HEK293 (cell line): ENCODE measurements at regions not wholly inside any gene's neighbourhood (a gene's known extent, or its start where the extent isn't known, plus 50 kb on each side); places are given as distances from the start of the nearest gene placed in this dataset.

Experiments
- CTCF ChIA-PET: fragments of 350-600 bp; formaldehyde crosslinking; extraction: SDS; loops from one replicate; lab custom pipeline; 2021; ENCODE audit warnings: antibody characterized with exemption; lab: Yijun Ruan, JAX
- POLR2A ChIA-PET: fragments of 300-600 bp; formaldehyde crosslinking; extraction: SDS; loops from one replicate; lab custom pipeline; 2020; ENCODE audit warnings: antibody characterized with exemption, inconsistent platforms; lab: Yijun Ruan, JAX
- H3K27ac ChIP-seq: fragments of 200-500 bp; sonication (Bioruptor generic); 2 replicates; pipeline ENCODE4 v1.5.1; 2014; ENCODE audit warnings: low read depth, low read length, control low read depth, inconsistent platforms; ENCODE audit errors: extremely low read depth
- H3K36me3 ChIP-seq, 2 experiments: fragments of 200-500 bp in 1 of 2; sonication (Bioruptor generic) in 1 of 2; 1 replicate in 1 of 2; 2 replicates in 1 of 2; pipeline ENCODE4 v1.5.1; 2014 to 2017; ENCODE audit warnings: inconsistent platforms in 2 of 2, low read length in 2 of 2; ENCODE audit not compliant: control insufficient read depth in 2 of 2, insufficient read depth in 1 of 2
- H3K4me1 ChIP-seq: fragments of 200-500 bp; sonication (Bioruptor generic); 2 replicates; pipeline ENCODE4 v1.5.1; 2014; ENCODE audit warnings: mild to moderate bottlenecking, low read length, inconsistent platforms; ENCODE audit not compliant: control insufficient read depth, insufficient read depth
- H3K4me3 ChIP-seq: 2 replicates; pipeline ENCODE4 v1.5.1; 2011; ENCODE audit warnings: low read depth, mild to moderate bottlenecking, control low read depth, low read length, moderate library complexity
- H3K9me3 ChIP-seq: fragments of 200-500 bp; sonication (Bioruptor generic); 2 replicates; pipeline ENCODE4 v1.5.1; 2014; ENCODE audit warnings: low read depth, low read length, inconsistent platforms; ENCODE audit not compliant: control insufficient read depth, insufficient read depth
- BCL11B ChIP-seq: fragments of 450-650 bp; formaldehyde crosslinking; IDR thresholded peaks from 2 replicates; pipeline ENCODE4 v1.5.1; 2016; ENCODE audit warnings: low read depth, missing biosample characterization, missing genetic modification characterization
- GLI2 ChIP-seq: fragments of 450-650 bp; formaldehyde crosslinking; IDR thresholded peaks from 2 replicates; pipeline ENCODE4; 2017; ENCODE audit warnings: missing biosample characterization, missing genetic modification characterization, low read depth, borderline replicate concordance
- HOXC10 ChIP-seq: sonication (generic); formaldehyde crosslinking; IDR thresholded peaks from 2 replicates; pipeline ENCODE4 v1.8.1; 2023; ENCODE audit warnings: mild to moderate bottlenecking, missing genetic modification reagents
- KLF1 ChIP-seq: fragments of 450-650 bp; formaldehyde crosslinking; IDR thresholded peaks from 2 replicates; pipeline ENCODE4 v1.5.1; 2016; ENCODE audit warnings: missing biosample characterization, missing genetic modification characterization
- MEIS1 ChIP-seq: sonication (generic); formaldehyde crosslinking; IDR thresholded peaks from 2 replicates; pipeline ENCODE4 v1.8.1; 2022; ENCODE audit warnings: missing genetic modification reagents, mild to moderate bottlenecking, borderline replicate concordance
- SCRT1 ChIP-seq: fragments of 450-650 bp; formaldehyde crosslinking; IDR thresholded peaks from 2 replicates; pipeline ENCODE4 v1.5.1; 2016; ENCODE audit warnings: missing biosample characterization, missing genetic modification characterization, borderline replicate concordance
- TRIM28 ChIP-seq: IDR thresholded peaks from 2 replicates; pipeline ENCODE4 v1.6.1; 2011; ENCODE audit warnings: low read length, control low read depth, borderline replicate concordance
- ZBTB48 ChIP-seq: fragments of 450-650 bp; formaldehyde crosslinking; IDR thresholded peaks from 2 replicates; pipeline ENCODE4 v1.5.1; 2016; ENCODE audit warnings: missing biosample characterization, missing genetic modification characterization
- ZFHX2 ChIP-seq: fragments of 450-650 bp; formaldehyde crosslinking; conservative IDR thresholded peaks from 2 replicates; pipeline ENCODE4 v1.5.1; 2016; ENCODE audit warnings: missing biosample characterization, missing genetic modification characterization
- ZIC2 ChIP-seq: fragments of 450-650 bp; formaldehyde crosslinking; IDR thresholded peaks from 2 replicates; pipeline ENCODE4 v1.5.1; 2016; ENCODE audit warnings: missing biosample characterization, missing genetic modification characterization
- ZNF133 ChIP-seq: fragments of 450-650 bp; formaldehyde crosslinking; IDR thresholded peaks from 2 replicates; pipeline ENCODE4 v1.5.1; 2016; ENCODE audit warnings: missing biosample characterization, missing genetic modification characterization
- ZNF175 ChIP-seq: fragments of 450-650 bp; formaldehyde crosslinking; IDR thresholded peaks from 2 replicates; pipeline ENCODE4 v1.5.1; 2016; ENCODE audit warnings: missing biosample characterization, missing genetic modification characterization
- ZNF324 ChIP-seq: fragments of 450-650 bp; formaldehyde crosslinking; IDR thresholded peaks from 2 replicates; pipeline ENCODE4 v1.5.1; 2016; ENCODE audit warnings: missing biosample characterization, missing genetic modification characterization
- ZNF341 ChIP-seq: fragments of 450-650 bp; formaldehyde crosslinking; IDR thresholded peaks from 2 replicates; pipeline ENCODE4; 2016; ENCODE audit warnings: low read depth, missing biosample characterization, missing genetic modification characterization
- ZNF426 ChIP-seq: fragments of 450-650 bp; formaldehyde crosslinking; IDR thresholded peaks from 2 replicates; pipeline ENCODE4 v1.5.1; 2017; ENCODE audit warnings: missing biosample characterization, missing genetic modification characterization, mild to moderate bottlenecking, inconsistent platforms, moderate library complexity
- ZNF48 ChIP-seq: fragments of 450-650 bp; formaldehyde crosslinking; IDR thresholded peaks from 2 replicates; pipeline ENCODE4 v1.5.1; 2016; ENCODE audit warnings: missing biosample characterization, missing genetic modification characterization
- ZNF529 ChIP-seq: fragments of 450-650 bp; formaldehyde crosslinking; IDR thresholded peaks from 2 replicates; pipeline ENCODE4 v1.5.1; 2017; ENCODE audit warnings: missing genetic modification characterization, missing biosample characterization; ENCODE audit not compliant: insufficient replicate concordance
- ZNF548 ChIP-seq: fragments of 450-650 bp; formaldehyde crosslinking; IDR thresholded peaks from 2 replicates; pipeline ENCODE4 v1.5.1; 2016; ENCODE audit warnings: missing biosample characterization, missing genetic modification characterization
- ZNF610 ChIP-seq: fragments of 450-650 bp; formaldehyde crosslinking; IDR thresholded peaks from 2 replicates; pipeline ENCODE4 v1.5.1; 2016; ENCODE audit warnings: missing biosample characterization, missing genetic modification characterization, borderline replicate concordance
- ZNF624 ChIP-seq: fragments of 450-650 bp; formaldehyde crosslinking; IDR thresholded peaks from 2 replicates; pipeline ENCODE4 v1.5.1; 2017; ENCODE audit warnings: missing biosample characterization, missing genetic modification characterization
- ZNF76 ChIP-seq: fragments of 450-650 bp; formaldehyde crosslinking; IDR thresholded peaks from 2 replicates; pipeline ENCODE4; 2016; ENCODE audit warnings: low read depth, missing biosample characterization, missing genetic modification characterization, borderline replicate concordance
- ZNF777 ChIP-seq: fragments of 450-650 bp; formaldehyde crosslinking; IDR thresholded peaks from 2 replicates; pipeline ENCODE4 v1.5.1; 2017; ENCODE audit warnings: missing biosample characterization, missing genetic modification characterization, borderline replicate concordance
- ZNF785 ChIP-seq: fragments of 450-650 bp; formaldehyde crosslinking; IDR thresholded peaks from 2 replicates; pipeline ENCODE4 v1.5.1; 2016; ENCODE audit warnings: missing biosample characterization, missing genetic modification characterization
- ZXDB ChIP-seq: fragments of 450-650 bp; formaldehyde crosslinking; IDR thresholded peaks from 2 replicates; pipeline ENCODE4 v1.5.1; 2016; ENCODE audit warnings: missing biosample characterization, missing genetic modification characterization
- TF ChIP-seq, protein P1 (sequence below): fragments of 450-650 bp; IDR thresholded peaks from 2 replicates; pipeline ENCODE4 v1.5.1; 2018; ENCODE audit warnings: missing biosample characterization, mild to moderate bottlenecking, missing genetic modification characterization
- TF ChIP-seq, protein P2 (sequence below): IDR thresholded peaks from 2 replicates; pipeline ENCODE4 v1.6.1; 2011; ENCODE audit warnings: mild to moderate bottlenecking, low read depth, low read length, borderline replicate concordance

DNA sequence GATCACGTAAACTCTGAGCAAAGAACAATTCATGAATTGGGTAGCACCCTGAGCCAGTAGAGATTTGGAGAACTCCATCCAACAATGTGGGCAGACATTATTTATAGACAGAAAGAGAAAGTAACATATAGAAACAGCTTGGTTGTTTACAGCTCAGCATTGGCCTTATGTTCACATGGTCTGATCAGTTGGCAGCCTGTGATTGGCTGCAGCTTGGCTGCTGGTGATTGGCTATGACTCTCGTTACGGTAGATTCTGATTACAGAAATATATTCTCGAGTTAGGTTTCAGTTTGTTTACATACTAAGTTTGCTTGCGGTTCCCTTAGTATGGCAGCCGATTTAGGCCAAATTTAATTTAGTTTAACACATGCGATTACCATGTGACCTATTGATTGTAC, 663.4 kb downstream of the RAPGEF2 start:
- TF ChIP-seq ZNF324 (tag by site-specific recombination) (no peak), ZNF548 (no peak)
- TF ChIP-seq, protein P1, sequence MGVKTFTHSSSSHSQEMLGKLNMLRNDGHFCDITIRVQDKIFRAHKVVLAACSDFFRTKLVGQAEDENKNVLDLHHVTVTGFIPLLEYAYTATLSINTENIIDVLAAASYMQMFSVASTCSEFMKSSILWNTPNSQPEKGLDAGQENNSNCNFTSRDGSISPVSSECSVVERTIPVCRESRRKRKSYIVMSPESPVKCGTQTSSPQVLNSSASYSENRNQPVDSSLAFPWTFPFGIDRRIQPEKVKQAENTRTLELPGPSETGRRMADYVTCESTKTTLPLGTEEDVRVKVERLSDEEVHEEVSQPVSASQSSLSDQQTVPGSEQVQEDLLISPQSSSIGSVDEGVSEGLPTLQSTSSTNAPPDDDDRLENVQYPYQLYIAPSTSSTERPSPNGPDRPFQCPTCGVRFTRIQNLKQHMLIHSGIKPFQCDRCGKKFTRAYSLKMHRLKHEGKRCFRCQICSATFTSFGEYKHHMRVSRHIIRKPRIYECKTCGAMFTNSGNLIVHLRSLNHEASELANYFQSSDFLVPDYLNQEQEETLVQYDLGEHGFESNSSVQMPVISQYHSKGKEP (tag by site-specific recombination), result no peak
- Histone ChIP-seq H3K4me1 (no peaks in the 10 kb centered on the region), H3K9me3 (no peaks in the 10 kb centered on the region), H3K4me3 (no peak overlapping the region), H3K36me3 (no peaks in the 10 kb centered on the region), H3K27ac (no peak overlapping the region)
- ChIA-PET POLR2A (no interaction called here), CTCF (no interaction called here)

DNA sequence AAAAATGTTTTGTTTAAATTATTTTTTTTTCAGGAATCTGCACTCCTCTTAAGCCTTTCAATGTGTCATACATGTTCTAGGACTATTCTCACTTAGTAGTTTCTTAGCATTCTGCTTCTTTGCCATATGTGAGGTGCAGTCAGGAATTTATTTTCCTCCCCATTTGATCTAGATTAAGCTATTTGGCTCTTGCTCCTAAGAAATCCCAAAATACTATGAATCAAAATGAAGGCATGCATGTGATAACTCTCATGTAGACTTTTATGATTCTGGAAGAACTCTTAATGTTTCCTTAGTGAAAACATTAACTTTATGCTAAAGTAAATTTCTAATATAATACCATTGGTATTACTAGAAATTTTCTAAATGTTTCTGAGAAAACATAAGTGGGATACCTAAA, 664.5 kb downstream of the RAPGEF2 start:
- H3K9me3 ChIP-seq, result no peaks in the 10 kb centered on the region
- CTCF ChIA-PET, result no interaction called here
- no peak overlapping the region for H3K27ac ChIP-seq
- POLR2A ChIA-PET, result no interaction called here
- no peak for TF ChIP-seq ZNF529
- TF ChIP-seq ZNF785 (tag by site-specific recombination), result no peak
- no peak for TF ChIP-seq ZNF175 (tag by site-specific recombination)
- no peak for TF ChIP-seq ZNF777
- TF ChIP-seq ZNF341 (tag by site-specific recombination), result no peak
- TF ChIP-seq TRIM28, result no peak
- no peak for TF ChIP-seq ZNF133 (tag by site-specific recombination)
- H3K4me1 ChIP-seq, result no peaks in the 10 kb centered on the region
- H3K4me3 ChIP-seq, result no peak overlapping the region
- H3K36me3 ChIP-seq, result no peaks in the 10 kb centered on the region

DNA sequence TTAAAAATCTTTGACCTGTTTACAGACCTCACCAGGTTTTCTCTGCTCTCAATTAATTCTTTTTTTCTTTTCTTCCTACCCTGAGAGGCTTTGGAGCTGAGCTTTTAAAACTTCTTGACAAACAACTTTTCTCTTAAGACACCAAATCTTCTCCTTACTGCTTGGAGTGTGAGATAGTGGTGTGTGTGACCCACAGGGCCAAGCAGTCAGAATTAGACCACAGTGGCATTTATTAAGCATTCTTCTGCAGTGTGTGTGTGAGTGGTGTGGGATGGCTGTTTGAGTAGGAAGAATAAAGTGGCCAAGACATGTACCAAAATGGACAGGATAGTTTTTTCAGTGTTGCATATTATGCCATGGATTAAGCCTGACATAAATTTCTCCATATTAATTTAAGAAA, 665.1 kb downstream of the RAPGEF2 start:
- TF ChIP-seq, protein P2, sequence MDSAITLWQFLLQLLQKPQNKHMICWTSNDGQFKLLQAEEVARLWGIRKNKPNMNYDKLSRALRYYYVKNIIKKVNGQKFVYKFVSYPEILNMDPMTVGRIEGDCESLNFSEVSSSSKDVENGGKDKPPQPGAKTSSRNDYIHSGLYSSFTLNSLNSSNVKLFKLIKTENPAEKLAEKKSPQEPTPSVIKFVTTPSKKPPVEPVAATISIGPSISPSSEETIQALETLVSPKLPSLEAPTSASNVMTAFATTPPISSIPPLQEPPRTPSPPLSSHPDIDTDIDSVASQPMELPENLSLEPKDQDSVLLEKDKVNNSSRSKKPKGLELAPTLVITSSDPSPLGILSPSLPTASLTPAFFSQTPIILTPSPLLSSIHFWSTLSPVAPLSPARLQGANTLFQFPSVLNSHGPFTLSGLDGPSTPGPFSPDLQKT, result no peak
- TF ChIP-seq HOXC10, result no peak
- TF ChIP-seq ZNF610 (tag by site-specific recombination), result no peak
- TF ChIP-seq BCL11B (tag by site-specific recombination), result no peak
- no peak for TF ChIP-seq ZNF48 (tag by site-specific recombination)
- TF ChIP-seq ZNF76 (tag by site-specific recombination), result no peak
- no peak for TF ChIP-seq KLF1 (tag by site-specific recombination)
- no peak for TF ChIP-seq ZIC2 (tag by site-specific recombination)
- TF ChIP-seq ZXDB, result no peak
- TF ChIP-seq ZBTB48 (tag by site-specific recombination), result no peak
- no peak for TF ChIP-seq MEIS1 (CRISPR knock-in tag)
- no peak for TF ChIP-seq SCRT1 (tag by site-specific recombination)
- TF ChIP-seq ZNF777, result no peak
- no peak for TF ChIP-seq ZFHX2 (tag by site-specific recombination)
- no peak for TF ChIP-seq ZNF624 (tag by site-specific recombination)
- no peak for TF ChIP-seq ZNF529
- TF ChIP-seq GLI2 (tag by site-specific recombination), result no peak
- no peak for TF ChIP-seq ZNF426 (tag by site-specific recombination)
- ChIA-PET POLR2A (no interaction called here), CTCF (no interaction called here)
- H3K9me3 ChIP-seq, result no peaks in the 10 kb centered on the region
- no peak overlapping the region for H3K27ac ChIP-seq
- H3K4me1 ChIP-seq, result no peaks in the 10 kb centered on the region
- H3K4me3 ChIP-seq, result no peak overlapping the region
- no peaks in the 10 kb centered on the region for H3K36me3 ChIP-seq
